Ovary (tissue), 3 donors: ENCODE measurements at regions not wholly inside any gene's neighbourhood (a gene's known extent, or its start where the extent isn't known, plus 50 kb on each side); places are given as distances from the start of the nearest gene placed in this dataset.

Experiments used
- EP300 ChIP-seq: sonication (generic); formaldehyde crosslinking; IDR thresholded peaks from one replicate; pipeline ENCODE4 v1.6.1; 2017; ENCODE audit warnings: antibody characterized with exemption
- POLR2A ChIP-seq: fragments of 450-650 bp; IDR thresholded peaks from one replicate; pipeline ENCODE4 v1.6.1; 2017; ENCODE audit warnings: antibody characterized with exemption, mild to moderate bottlenecking, moderate library complexity
- TF ChIP-seq, protein P1 (sequence below), 3 donors: fragments of 450-650 bp in 2 of 3; fragments of 200-600 bp in 1 of 3; IDR thresholded peaks; one replicate each; pipeline versions ENCODE4 v1.5.1 to v1.8.0; 2016 to 2022; ENCODE audit warnings: antibody characterized with exemption in 3 of 3, mild to moderate bottlenecking in 1 of 3
- donor health status: DM: no; HTN: no; CAD: no.

DNA sequence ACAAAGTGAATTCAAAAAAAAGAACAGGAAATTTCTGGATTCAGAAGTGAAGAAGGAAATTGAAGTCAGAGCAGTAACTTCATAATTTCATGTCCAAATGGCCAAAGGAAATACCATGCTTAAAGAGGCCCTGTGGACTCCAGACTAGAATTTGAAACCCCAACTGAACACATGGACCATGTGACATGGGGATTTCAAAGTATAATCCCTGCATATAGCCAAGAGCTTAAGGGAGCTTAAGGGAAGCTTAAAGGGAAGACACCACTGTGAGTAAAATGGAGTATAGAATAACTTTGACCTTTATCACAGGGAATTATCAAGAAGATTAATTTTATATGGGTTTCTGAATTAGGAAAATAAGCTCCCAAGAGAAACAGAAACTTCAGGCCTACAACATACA, 241.8 kb upstream of the POGK start:
- TF ChIP-seq, protein P1, sequence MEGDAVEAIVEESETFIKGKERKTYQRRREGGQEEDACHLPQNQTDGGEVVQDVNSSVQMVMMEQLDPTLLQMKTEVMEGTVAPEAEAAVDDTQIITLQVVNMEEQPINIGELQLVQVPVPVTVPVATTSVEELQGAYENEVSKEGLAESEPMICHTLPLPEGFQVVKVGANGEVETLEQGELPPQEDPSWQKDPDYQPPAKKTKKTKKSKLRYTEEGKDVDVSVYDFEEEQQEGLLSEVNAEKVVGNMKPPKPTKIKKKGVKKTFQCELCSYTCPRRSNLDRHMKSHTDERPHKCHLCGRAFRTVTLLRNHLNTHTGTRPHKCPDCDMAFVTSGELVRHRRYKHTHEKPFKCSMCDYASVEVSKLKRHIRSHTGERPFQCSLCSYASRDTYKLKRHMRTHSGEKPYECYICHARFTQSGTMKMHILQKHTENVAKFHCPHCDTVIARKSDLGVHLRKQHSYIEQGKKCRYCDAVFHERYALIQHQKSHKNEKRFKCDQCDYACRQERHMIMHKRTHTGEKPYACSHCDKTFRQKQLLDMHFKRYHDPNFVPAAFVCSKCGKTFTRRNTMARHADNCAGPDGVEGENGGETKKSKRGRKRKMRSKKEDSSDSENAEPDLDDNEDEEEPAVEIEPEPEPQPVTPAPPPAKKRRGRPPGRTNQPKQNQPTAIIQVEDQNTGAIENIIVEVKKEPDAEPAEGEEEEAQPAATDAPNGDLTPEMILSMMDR (IDR thresholded peaks at IDR 0.05): no peak
- TF ChIP-seq POLR2A: no peak
- TF ChIP-seq EP300: no peak
